GM18951 (cell line): ENCODE measurements at regions not wholly inside any gene's neighbourhood (a gene's known extent, or its start where the extent isn't known, plus 50 kb on each side); places are given as distances from the start of the nearest gene placed in this dataset.

Experiments
- POLR2A ChIP-seq: IDR thresholded peaks from 4 replicates; pipeline ENCODE4 v1.6.1; 2011; ENCODE audit warnings: mild to moderate bottlenecking; ENCODE audit not compliant: insufficient read length, insufficient read depth; ENCODE audit errors: extremely low read depth
- in situ Hi-C: fragments of 300-500 bp; cut with MboI; formaldehyde crosslinking; loops from one replicate; pipeline ENCODE4 v1.12.0; 2022; ENCODE audit warnings: low sequenced_read_pairs, mixed read lengths, inconsistent platforms; ENCODE audit not compliant: unreplicated experiment

DNA sequence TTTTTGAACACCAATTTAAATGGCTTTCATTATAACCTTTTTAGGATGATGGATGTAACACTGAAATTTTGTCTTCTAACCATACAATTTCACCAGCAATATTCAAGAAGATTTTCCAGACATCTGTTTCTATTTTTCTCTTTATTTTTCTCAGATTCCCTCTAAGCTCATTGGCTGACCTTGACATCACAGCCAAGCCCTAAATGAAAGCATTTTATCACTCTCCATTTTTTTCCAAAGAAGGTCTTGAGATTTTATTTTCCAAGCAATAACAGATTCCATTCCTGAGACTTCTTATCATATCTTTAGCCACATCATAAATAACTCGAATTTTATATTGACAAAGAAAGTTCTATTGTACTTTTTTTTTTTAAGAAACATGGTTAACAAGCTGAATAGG lies 392.6 kb upstream of the THBS1 start:
- TF ChIP-seq POLR2A: no peak
- in situ Hi-C loops: no loop called here

DNA sequence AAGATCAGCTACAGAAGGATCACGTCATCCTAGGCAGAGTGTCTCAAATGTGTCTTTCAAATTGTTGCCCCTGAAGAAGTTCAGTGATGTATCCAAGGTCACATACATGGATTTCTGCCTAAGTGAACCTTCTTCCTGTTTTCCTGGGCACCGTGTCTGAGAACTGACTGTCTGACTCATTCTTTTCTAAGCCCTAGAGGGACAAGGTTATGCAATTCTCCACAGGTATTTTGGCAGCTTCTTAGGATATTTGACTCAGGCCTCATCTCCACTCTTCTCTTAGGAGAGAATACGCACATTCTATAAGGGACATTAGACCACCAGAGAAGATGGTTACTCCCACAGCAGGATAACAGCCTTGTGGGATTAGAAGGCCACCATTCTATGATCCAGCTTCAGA lies 391.9 kb upstream of the THBS1 start:
- TF ChIP-seq POLR2A: no peak
- in situ Hi-C loops: no loop called here

DNA sequence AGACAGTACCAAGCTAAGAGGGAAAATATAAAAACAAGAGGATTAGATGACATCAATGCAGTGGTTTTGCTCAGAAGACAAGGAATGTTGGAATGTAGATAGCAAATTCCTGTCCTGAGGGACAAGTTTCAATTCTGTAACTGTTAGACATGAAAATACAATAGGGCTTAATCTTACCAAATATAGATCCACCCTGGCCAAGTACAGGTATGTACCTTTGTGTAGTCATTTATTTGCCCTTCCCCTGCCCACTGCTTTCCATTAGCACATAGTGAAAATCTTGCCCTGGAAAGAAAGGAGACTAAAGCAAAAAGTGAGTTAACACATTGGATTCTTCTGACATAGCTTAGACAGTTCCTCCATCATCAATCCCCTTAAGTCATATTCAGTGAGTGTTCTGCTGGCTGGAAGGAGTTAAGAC lies 389.0 kb upstream of the THBS1 start:
- no peak for TF ChIP-seq POLR2A
- in situ Hi-C loops: no loop called here

DNA sequence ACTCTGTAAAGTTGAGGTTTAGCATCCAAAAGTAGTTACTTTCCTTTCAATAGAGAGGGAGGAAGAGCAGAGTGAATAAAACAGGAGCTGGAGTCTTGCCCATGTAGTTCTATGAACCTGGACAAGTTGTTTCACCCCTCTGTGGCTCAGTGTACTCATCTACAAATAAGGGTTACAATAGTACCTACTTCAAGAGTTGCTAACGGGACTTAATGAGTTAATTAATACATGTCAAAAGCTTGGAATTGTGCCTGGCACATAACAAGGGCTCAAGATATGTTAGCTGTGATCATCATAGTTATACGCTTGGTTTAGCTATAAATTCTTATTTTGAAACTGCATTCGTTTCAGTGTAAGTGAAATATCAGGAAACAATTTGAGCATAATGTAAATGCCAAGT lies 388.5 kb upstream of the THBS1 start:
- in situ Hi-C loops: no loop called here

DNA sequence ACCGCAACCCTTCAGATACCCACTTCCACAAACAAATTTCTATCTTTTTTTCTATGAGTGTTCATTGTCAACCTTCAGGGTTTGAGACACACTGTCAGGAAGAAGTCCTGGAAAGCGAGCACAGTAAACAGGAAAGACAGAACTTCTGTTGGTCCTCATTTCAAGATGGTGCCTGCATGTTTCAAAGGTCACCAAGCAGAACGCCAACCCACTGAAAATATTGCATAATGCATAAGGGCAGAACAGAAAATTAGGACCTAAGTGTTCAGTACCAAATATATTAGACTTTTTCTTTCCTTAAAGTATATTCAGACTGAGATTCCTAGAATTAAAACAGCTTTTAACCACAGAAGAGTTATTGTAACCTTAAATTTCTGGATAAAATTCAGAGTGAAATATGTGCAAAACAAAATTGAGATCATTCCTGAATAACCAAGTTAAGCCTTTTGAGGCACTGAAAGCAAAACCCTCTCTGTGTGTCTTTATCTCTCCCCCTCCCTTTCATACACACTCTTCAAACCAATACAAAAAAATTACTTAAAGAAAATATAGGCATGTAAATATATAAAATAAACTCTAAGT lies 387.8 kb upstream of the THBS1 start:
- TF ChIP-seq POLR2A: no peak
- in situ Hi-C loops: no loop called here

More for the DNA sequence above, 388.5 kb upstream of the THBS1 start:
- TF ChIP-seq POLR2A: no peak

DNA sequence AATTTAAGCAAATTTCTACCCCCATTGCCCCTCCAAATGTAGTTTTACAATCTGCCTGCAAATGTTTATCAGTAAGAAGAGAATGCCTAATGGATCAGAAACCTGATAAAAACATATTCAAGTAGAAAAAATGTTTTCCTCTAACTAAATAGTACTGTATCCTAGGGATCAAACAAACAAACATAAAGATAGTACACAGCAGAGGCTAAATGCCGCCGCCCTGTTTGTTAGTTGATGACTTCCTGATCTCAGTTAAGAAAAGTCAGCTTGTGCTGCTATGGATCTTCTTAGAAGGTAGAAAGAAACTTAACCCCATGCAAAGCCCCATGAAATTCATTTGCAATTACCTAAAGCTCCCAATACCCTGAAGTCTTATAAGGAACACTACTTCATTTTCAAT lies 387.3 kb upstream of the THBS1 start:
- in situ Hi-C loops: no loop called here
- no peak for TF ChIP-seq POLR2A

DNA sequence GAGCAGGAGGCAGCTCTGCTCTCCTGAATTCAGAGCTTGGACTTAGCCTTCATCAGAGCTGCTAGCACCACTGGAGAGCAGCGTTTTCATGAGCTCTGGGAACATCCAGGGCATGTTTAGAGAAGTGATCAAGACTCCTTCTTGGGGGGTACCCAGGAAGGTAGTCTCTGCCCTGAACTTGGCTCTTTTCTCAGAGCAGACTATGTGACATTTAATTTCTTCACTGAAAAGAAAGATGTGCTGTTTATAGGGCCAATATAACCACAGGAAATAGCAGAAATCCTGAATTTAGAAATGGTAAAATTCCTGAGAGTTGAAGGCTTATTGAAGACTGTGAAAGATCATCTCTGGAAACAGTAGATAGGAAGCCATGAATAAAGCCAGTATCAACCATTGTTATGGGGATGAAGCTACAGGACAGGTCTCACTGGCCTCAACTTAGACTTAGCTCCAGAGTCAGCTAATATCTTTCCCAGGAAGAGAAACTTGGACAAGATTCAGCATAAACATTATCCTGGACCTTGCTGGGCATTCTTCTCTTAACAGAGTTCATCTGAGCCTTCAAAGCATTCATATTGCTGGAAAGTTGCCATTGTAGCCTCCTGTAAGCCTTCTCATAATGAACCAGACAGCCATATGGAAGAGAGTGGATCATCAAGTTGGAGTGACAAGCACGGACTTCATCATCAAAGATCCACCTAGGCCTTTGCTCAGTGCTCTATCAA lies 386.6 kb upstream of the THBS1 start:
- no peak for TF ChIP-seq POLR2A
- in situ Hi-C loops: no loop called here

DNA sequence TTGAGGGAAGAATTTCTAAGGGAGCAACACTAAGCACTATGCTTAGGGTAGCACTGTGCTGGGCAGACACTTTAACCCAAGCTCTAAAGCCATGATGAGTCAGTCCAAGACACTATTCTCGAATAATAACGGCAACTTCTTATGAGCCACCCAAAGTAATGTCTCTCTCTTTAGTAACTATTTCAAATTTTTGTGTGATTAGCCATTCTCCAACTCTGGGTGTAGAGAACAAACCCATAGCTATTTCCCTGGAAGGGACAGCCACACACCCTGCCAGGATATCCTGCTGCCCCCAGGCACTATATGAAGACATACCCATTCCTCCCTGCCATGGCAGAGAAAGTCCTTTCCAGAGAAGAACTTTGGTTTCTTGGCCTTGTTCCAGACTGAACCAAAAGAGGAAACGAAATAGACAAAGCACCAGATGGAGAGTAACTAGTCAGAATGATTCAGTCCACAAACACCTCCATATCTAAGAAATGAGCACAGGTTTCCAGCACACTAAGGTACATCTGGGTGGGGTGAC lies 384.9 kb upstream of the THBS1 start:
- TF ChIP-seq POLR2A: no peak
- in situ Hi-C loops: no loop called here

DNA sequence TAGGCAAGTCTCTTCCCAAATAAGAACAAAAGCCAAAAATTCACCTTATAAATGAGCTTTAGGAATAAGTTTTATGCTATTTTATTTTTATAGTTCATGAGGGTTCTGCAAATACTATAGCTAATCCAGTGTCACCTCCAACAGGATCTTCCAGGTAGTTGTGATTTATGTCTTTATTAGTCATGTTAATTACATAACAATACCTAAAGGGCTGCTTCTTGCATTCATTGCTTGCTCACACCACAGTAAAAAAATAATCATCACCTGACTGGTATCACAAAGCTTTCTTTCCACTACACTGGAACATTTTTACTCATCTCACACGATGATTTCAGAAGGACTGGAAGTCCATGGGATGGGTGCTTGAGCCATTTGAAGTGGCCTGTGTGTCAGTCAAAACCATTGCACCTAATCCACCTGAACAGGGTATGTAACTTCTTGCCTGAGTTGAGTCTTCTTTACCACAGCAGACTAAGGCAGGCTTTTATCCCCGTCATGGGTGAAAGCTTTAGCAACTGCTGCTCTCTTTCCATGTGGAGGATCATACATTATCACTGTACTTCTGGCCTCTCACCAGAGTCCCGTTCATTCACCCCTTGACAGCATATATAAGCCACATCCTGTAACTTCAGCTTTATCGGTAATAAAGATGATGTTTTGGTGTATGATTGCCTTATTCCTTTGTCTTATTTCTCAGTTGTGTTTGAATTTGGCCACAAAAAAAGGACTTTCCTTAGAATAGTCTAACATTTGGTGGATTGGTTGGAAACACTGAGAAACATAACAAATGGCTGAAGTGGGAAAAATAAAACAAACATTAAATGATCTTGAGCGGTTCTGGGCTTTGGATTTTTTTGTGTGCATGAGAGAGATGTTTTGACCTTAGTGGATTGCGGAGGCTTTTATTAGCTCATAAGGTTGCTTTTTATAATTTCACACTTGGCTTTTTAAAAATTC lies 382.6 kb upstream of the THBS1 start:
- no peak for TF ChIP-seq POLR2A
- in situ Hi-C loops: no loop called here

DNA sequence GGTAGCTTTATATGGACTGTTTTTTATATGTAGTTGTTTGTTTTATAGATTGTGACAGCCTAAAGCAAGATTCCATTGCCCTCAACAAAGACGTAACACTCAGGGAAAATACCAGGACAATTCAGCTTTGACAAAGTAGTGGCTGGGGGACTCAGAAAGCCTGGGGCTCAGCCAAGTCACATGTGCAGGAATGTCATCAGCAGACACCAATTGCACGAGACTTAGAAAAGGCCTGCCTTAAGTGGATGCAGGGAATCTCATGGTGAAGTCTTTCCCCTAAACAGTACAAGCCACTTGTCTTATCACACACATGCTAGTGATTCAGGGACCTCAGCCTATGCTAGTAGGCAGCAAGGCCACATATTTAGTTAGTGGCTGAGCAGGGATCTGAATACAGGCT lies 381.8 kb upstream of the THBS1 start:
- no peak for TF ChIP-seq POLR2A
- in situ Hi-C loops: no loop called here

DNA sequence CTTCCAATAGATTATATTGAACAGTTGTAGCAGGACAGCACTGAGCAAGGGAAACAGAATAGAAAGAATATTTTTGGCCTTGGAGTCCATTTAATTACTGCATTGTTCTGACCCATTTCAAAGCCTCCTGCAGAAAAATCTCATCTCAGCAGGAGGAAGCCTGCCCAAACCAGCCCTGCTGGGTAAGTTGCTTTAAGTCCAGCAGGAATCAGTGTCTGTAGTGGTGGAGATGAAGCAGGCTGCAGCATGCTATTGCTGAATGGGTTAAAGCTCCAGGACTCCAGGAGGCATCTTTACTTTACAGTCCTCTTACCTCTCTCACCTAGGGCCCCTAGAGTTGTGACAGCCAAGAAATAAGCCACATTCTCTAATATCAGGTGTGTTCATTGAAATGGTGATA lies 380.3 kb upstream of the THBS1 start:
- in situ Hi-C loops: no loop called here
- no peak for TF ChIP-seq POLR2A

DNA sequence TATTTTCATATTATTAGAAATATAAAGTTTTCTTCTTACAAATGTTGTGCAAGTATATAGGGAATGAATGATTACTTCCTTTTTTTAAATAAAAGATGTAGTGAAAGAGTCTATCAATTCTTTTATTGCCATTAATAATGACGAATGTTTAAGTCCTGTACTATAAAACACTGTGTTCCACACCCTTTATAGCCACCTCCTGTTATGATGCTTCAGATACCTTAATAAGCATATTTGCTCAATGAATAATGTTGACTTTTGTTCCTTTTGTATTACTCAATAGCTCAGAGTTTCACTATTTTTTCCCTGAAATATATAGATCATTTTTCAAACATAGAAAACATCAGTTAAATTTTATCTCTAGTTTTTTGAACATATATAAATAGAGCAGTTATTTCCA lies 378.2 kb upstream of the THBS1 start:
- in situ Hi-C loops: no loop called here
- no peak for TF ChIP-seq POLR2A

DNA sequence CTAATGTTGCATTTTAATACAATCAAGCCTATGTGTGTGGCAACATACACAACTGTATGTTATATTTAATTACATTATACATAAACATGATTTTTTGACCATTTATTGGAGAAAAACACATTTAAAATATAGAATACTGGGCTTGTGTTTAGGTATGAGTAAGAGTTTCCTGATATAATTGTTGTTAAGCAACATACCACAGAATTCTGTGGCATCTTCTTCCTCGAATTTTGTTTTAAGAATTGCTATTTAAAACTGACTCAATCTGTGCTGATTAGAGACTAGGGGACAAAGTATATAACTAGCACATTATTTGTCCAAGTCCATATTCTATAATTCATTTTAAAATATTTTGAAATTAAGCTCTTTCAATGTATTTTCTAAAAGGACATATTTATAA lies 376.8 kb upstream of the THBS1 start:
- in situ Hi-C loops: no loop called here
- TF ChIP-seq POLR2A: no peak
